ENCODE measurements at regions not wholly inside any gene's neighbourhood (a gene's known extent, or its start where the extent isn't known, plus 50 kb on each side); places are given as distances from the start of the nearest gene placed in this dataset.

GRCh38 chr7:441684-442421 is 77.8 kb downstream of the PDGFA start:
- no peak for DNase-seq

GRCh38 chr7:442457-442856 is 77.2 kb downstream of the PDGFA start:
- no peak for DNase-seq

- no peak for DNase-seq
Measured at GRCh38 chr7:443279-443833, 76.3 kb downstream of the PDGFA start.

GRCh38 chr7:444606-445005 is 75.0 kb downstream of the PDGFA start:
- no peak for DNase-seq

- no peak for DNase-seq
Measured at GRCh38 chr7:445020-445419, 74.6 kb downstream of the PDGFA start.

- DNase-seq: no peak
Measured at GRCh38 chr7:445563-446288, 73.9 kb downstream of the PDGFA start.

- DNase-seq: no peak
Measured at GRCh38 chr7:446289-446935, 73.2 kb downstream of the PDGFA start.
